CD4-positive, alpha-beta T cell (primary cell): ENCODE measurements at regions not wholly inside any gene's neighbourhood (a gene's known extent, or its start where the extent isn't known, plus 50 kb on each side); places are given as distances from the start of the nearest gene placed in this dataset.

Experiments
- ATAC-seq: fragments of 200-7000 bp; cut with Tn5 transposase; one replicate; pipeline ENCODE4 v1.10.0; 2022; ENCODE audit warnings: mild to moderate bottlenecking; ENCODE audit not compliant: poor library complexity
- CTCF ChIA-PET: fragments of 350-600 bp; sonication (Branson Sonifier 250); formaldehyde crosslinking; loops from one replicate; lab custom pipeline; 2021; ENCODE audit warnings: antibody characterized with exemption, inconsistent platforms; lab: Charles Lee
- POLR2A ChIA-PET: fragments of 350-600 bp; sonication (Branson Sonifier 250); formaldehyde crosslinking; loops from one replicate; lab custom pipeline; 2021; ENCODE audit warnings: antibody characterized with exemption, inconsistent platforms; lab: Charles Lee
- DNase-seq, 14 experiments: peaks; one replicate each; pipeline ENCODE4 v3.0.0-alpha.2; 2013 to 2020; ENCODE audit warnings: mixed read lengths in 2 of 14
- H3K27ac ChIP-seq, 2 donors: one replicate each; pipeline versions ENCODE4 v1.5.1 to v1.7.0; 2013; ENCODE audit warnings: low read length in 2 of 2, low read depth in 1 of 2, mild to moderate bottlenecking in 1 of 2
- H3K27me3 ChIP-seq, 2 experiments: 1 replicate in 1 of 2; 2 replicates in 1 of 2; pipeline versions ENCODE4 v1.6.1 to v1.7.0; 2013; ENCODE audit warnings: low read length in 2 of 2, control low read depth in 1 of 2, mild to moderate bottlenecking in 1 of 2, moderate library complexity in 1 of 2; ENCODE audit not compliant: insufficient read depth in 2 of 2, control insufficient read depth in 1 of 2
- H3K36me3 ChIP-seq: one replicate; pipeline ENCODE4 v1.6.1; 2013; ENCODE audit warnings: low read length, control low read depth; ENCODE audit not compliant: insufficient read depth
- H3K4me1 ChIP-seq: one replicate; pipeline ENCODE4 v1.6.1; 2013; ENCODE audit warnings: low read length, control low read depth; ENCODE audit not compliant: insufficient read depth
- H3K4me3 ChIP-seq: one replicate; pipeline ENCODE4 v1.5.1; 2013; ENCODE audit warnings: mild to moderate bottlenecking, low read length, moderate library complexity
- H3K9me3 ChIP-seq, 2 experiments: 1 replicate in 1 of 2; 2 replicates in 1 of 2; pipeline versions ENCODE4 v1.6.1 to v1.7.0; 2013; ENCODE audit warnings: low read length in 2 of 2, mild to moderate bottlenecking in 2 of 2, control low read depth in 1 of 2, moderate library complexity in 1 of 2; ENCODE audit not compliant: control insufficient read depth in 1 of 2, insufficient read depth in 1 of 2
- H3K27ac Mint-ChIP-seq: one replicate; pipeline ENCODE4 v1.8.0; 2020; ENCODE audit warnings: mixed read lengths
- H3K27me3 Mint-ChIP-seq: one replicate; pipeline ENCODE4 v1.8.0; 2021; ENCODE audit warnings: mixed read lengths
- H3K36me3 Mint-ChIP-seq: one replicate; pipeline ENCODE4 v1.8.0; 2021; ENCODE audit warnings: low read depth, mixed read lengths
- H3K4me1 Mint-ChIP-seq: one replicate; pipeline ENCODE4 v1.8.0; 2021; ENCODE audit warnings: low read depth, mixed read lengths
- H3K4me3 Mint-ChIP-seq: one replicate; pipeline ENCODE4 v1.8.0; 2020; ENCODE audit warnings: mild to moderate bottlenecking, mixed read lengths
- H3K9me3 Mint-ChIP-seq: one replicate; pipeline ENCODE4 v1.8.0; 2020; ENCODE audit warnings: mixed read lengths
- CTCF ChIP-seq: fragments of 200-600 bp; IDR thresholded peaks from one replicate; pipeline ENCODE4 v1.8.0; 2022; ENCODE audit warnings: antibody characterized with exemption, mild to moderate bottlenecking
- intact Hi-C, 2 experiments: fragments of 100-400 bp; cut with DNase I in 1 of 2; cut with micrococcal nuclease in 1 of 2; formaldehyde crosslinking; loops; one replicate each; pipeline versions ENCODE4 v1.15.1 to v1.9.0; 2023 to 2025; cut with DNase I, micrococcal nuclease

DNA sequence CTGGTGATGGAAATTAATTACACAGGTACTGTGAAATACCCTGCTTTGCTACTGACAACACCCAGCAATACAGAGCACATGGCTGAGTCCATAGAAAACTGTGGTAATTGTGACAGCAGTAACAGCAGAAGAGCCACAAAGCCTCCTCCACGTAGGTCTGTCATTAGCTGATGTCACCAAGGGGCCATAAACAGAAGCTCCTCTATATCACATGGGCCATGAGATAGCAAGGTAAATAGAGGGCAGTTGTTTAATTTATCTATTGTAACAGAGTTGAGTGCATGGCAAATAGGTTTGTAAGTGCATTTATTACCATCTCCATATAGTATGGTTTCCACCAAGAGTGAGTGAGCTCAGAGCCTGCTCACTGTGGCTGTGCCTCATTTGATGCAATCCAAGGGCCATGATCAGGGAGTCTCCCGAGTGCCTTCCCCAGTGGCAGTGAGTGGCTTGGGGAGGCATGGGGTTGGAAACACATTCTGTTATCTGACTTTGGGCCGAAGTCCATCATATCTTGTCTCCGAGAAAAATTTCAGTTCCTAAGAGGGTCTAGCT lies 281.2 kb downstream of the SKAP2 start:
- Histone ChIP-seq H3K4me3 (no peak overlapping the region), H3K4me1 (no peaks in the 10 kb centered on the region), H3K9me3 (no peaks in the 10 kb centered on the region), H3K27me3 (peaks cover 7 to 9% of the 10 kb centered on the region in 2 experiments), H3K36me3 (no peaks in the 10 kb centered on the region), H3K27ac (no peak overlapping the region)
- H3K9me3 Mint-ChIP-seq, result no peaks in the 10 kb centered on the region
- H3K27me3 Mint-ChIP-seq, result peaks cover 37% of the 10 kb centered on the region
- TF ChIP-seq CTCF, result no peak
- DNase-seq, result no peak
- H3K4me1 Mint-ChIP-seq, result no peaks in the 10 kb centered on the region
- H3K36me3 Mint-ChIP-seq, result no peaks in the 10 kb centered on the region
- no peak overlapping the region for H3K27ac Mint-ChIP-seq
- intact Hi-C loops, result no loop called here
- H3K4me3 Mint-ChIP-seq, result no peak overlapping the region
- ATAC-seq, result no peak
- CTCF ChIA-PET, result interaction anchor here (0.7 kb wide), 1 partner anchor 10 kb away, joined by 3 read pairs; no protein-coding TSS in a partner anchor
- POLR2A ChIA-PET, result no interaction called here

GRCh38 chr7:26584326-26584725 lies 280.1 kb downstream of the SKAP2 start:
- no peaks in the 10 kb centered on the region for H3K36me3 Mint-ChIP-seq
- H3K27ac Mint-ChIP-seq, result no peak overlapping the region
- H3K4me1 Mint-ChIP-seq, result no peaks in the 10 kb centered on the region
- Histone ChIP-seq H3K27ac (no peak overlapping the region), H3K4me1 (no peaks in the 10 kb centered on the region), H3K27me3 (peaks cover 7 to 9% of the 10 kb centered on the region in 2 experiments), H3K9me3 (no peaks in the 10 kb centered on the region), H3K4me3 (no peak overlapping the region), H3K36me3 (no peaks in the 10 kb centered on the region)
- no peak overlapping the region for H3K4me3 Mint-ChIP-seq
- no peaks in the 10 kb centered on the region for H3K9me3 Mint-ChIP-seq
- ChIA-PET POLR2A (no interaction called here), CTCF (interaction anchor here (0.6 to 0.7 kb wide), 2 partner anchors 31 to 524 kb away, joined by 3 read pairs; no protein-coding TSS in a partner anchor)
- peaks cover 36% of the 10 kb centered on the region for H3K27me3 Mint-ChIP-seq
- ATAC-seq, result no peak
- DNase-seq, result no peak
- TF ChIP-seq CTCF, result no peak
- intact Hi-C loops, result no loop called here

- no peak for DNase-seq
- ATAC-seq, result no peak
- Histone ChIP-seq H3K27ac (no peak overlapping the region), H3K9me3 (no peaks in the 10 kb centered on the region), H3K4me1 (no peaks in the 10 kb centered on the region), H3K4me3 (no peak overlapping the region), H3K27me3 (peaks cover 7 to 9% of the 10 kb centered on the region in 2 experiments), H3K36me3 (no peaks in the 10 kb centered on the region)
- H3K9me3 Mint-ChIP-seq, result no peaks in the 10 kb centered on the region
- CTCF ChIA-PET, result no interaction called here
- no peaks in the 10 kb centered on the region for H3K4me1 Mint-ChIP-seq
- POLR2A ChIA-PET, result no interaction called here
- no peaks in the 10 kb centered on the region for H3K36me3 Mint-ChIP-seq
- H3K27me3 Mint-ChIP-seq, result peaks cover 32% of the 10 kb centered on the region
- H3K4me3 Mint-ChIP-seq, result no peak overlapping the region
- no peak for TF ChIP-seq CTCF
- intact Hi-C loops, result no loop called here
- H3K27ac Mint-ChIP-seq, result no peak overlapping the region
These were observed 279.3 kb downstream of the SKAP2 start for GRCh38 chr7:26584987-26585665.
